ENCODE measurements at regions not wholly inside any gene's neighbourhood (a gene's known extent, or its start where the extent isn't known, plus 50 kb on each side); places are given as distances from the start of the nearest gene placed in this dataset.

- no peak for DNase-seq (ENCODE audit: low read depth)
Measured at GRCh38 chr1:218679988-218680748, 335.0 kb downstream of the TGFB2 start.

DNA sequence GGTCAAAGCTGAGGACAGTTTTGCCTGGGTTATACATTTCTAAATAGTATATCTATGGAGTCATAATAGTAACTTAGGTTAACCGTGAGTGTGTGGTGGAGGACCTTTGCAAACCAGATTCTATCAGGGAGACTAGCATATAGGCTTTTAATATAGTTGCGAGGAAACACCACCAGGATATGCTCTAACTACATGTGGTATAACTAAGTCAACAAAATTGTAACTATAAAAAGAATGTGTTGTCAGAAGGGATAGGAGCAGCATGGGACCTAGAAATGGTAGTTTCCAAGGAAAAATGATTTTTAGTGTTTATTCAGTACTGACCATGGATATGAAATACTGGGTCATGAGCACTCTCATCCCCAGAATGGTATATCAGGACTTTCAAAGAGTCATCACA, 338.1 kb downstream of the TGFB2 start:
- no peak for DNase-seq (ENCODE audit: low read depth)

- DNase-seq (ENCODE audit: low read depth) = no peak
Measured at GRCh38 chr1:218686258-218686657, 341.1 kb downstream of the TGFB2 start.

GRCh38 chr1:218686761-218687160, 341.6 kb downstream of the TGFB2 start:
- no peak for DNase-seq (ENCODE audit: low read depth)

DNA sequence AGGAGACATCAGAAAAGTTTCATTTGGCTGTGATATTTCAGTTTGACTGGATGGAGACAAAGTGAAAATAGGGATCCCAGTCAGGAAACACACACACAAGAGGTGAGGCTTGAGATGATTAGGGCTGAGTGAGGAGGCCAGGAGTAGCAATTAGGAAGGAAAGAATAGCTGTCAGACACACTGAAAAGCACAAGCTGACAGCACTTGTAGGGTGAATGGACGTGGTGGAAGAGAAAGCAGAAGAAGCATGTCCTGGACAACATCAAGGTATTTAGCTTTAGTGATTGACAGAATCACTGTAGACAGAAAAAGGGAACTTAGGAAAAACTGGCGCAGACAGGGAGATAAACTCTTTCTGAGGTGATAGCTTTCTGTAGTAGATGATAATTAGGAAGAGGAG, 347.7 kb downstream of the TGFB2 start:
- DNase-seq (ENCODE audit: low read depth) = no peak

DNA sequence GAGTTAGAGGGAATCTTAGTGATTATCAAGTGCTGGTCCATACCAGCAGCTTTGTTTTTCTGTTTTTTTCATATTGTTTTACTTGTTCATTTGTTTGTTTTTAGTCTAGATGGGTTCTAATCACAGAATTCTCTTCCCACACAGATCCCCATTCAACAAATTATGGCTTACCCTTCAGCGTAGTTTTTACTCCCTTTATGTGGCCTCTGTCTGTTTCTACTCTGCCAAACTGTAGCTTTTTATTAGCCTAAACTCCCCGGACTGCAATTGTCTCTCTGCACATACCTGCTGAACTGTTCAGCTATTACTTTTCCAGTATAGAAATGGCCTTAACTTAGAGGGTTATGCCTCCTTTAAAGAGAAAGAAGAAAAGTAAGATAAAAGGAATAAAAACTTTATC, 348.5 kb downstream of the TGFB2 start:
- no peak for DNase-seq (ENCODE audit: low read depth)

GRCh38 chr1:218694085-218694484, 348.9 kb downstream of the TGFB2 start:
- no peak for DNase-seq (ENCODE audit: low read depth)

GRCh38 chr1:218694636-218695035, 349.5 kb downstream of the TGFB2 start:
- DNase-seq (ENCODE audit: low read depth) = no peak

GRCh38 chr1:218695525-218695924, 350.4 kb downstream of the TGFB2 start:
- no peak for DNase-seq (ENCODE audit: low read depth)

- no peak for DNase-seq (ENCODE audit: low read depth)
Measured at GRCh38 chr1:218698141-218698540, 353.0 kb downstream of the TGFB2 start.

- DNase-seq (ENCODE audit: low read depth) = no peak
Measured at GRCh38 chr1:218699421-218699820, 354.3 kb downstream of the TGFB2 start.

DNA sequence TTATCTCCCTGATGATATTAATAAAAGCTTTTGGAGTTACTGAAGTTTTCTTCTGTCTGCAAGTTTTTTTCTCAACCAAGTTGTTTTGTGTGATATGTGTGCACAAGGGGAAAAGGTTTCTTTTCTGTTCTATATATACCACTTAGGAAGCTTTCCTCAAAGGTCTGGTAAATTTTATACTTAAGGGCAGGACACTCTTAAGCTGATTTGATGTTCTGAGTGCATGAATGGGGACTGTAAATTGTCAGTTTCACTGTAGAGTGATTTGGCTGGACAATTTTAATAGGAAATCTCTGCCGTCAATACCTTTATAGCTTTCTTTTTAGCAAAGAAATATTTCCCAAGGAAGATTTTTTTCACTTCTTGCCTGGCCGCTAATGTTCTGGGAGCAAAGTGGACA, 354.7 kb downstream of the TGFB2 start:
- DNase-seq (ENCODE audit: low read depth) = no peak

DNA sequence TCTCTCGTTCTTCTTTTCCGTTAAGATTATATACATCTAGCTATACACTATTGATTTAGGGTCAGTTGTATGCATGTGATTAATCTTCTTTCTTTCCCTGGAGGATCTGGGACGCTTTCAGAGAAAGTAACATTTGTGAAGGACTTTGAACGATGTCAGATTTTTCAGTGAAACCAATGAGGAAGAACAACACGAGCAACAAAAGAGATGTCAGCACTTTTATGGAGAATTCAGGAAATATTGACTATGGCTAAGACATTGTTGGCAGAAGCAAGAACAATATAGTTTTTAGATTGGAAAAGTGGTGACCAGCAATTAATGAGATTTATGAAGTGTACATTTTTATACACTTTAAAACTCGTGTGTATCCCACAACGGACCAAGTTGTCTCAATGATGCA, 355.5 kb downstream of the TGFB2 start:
- DNase-seq (ENCODE audit: low read depth) = no peak

GRCh38 chr1:218701131-218701530, 356.0 kb downstream of the TGFB2 start:
- DNase-seq (ENCODE audit: low read depth) = no peak

DNA sequence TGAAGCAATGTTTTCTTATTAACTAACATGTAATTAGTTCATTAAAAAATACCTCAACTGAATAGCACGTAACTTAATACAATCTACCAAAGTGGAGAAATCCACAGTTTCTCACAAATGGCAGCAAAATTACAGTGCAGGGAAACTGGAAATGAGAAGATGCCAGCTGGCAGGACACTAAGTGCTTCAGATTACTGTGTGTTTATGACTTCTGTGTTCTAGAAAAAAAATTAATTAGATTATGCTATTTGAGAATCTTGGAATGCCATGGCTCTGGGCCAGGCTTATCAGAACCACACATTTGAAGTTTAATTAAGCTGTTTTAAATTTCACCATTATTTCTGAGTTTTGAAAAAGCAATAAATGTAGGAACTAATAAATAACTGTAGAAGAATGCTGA, 357.6 kb downstream of the TGFB2 start:
- no peak for DNase-seq (ENCODE audit: low read depth)

- no peak for DNase-seq (ENCODE audit: low read depth)
Measured at GRCh38 chr1:218703836-218704235, 358.7 kb downstream of the TGFB2 start.

DNA sequence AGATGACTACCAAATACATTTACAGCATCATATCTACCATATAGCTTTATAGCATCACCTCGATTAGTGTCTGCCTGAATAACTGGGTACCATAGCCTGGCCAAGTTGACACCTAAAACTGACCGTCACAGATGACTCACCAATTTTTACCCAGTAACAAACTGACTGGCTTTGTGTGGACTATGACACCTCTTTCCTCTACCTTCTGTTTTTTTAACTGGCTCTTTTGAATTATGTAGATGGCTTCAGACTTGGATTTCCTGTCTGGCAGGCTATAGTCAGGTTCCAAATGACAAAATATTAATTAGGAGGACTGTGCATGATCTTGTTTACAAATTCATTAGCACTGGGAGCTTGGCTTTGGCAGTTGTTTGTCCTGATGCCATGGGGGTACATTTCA, 360.3 kb downstream of the TGFB2 start:
- no peak for DNase-seq (ENCODE audit: low read depth)

DNA sequence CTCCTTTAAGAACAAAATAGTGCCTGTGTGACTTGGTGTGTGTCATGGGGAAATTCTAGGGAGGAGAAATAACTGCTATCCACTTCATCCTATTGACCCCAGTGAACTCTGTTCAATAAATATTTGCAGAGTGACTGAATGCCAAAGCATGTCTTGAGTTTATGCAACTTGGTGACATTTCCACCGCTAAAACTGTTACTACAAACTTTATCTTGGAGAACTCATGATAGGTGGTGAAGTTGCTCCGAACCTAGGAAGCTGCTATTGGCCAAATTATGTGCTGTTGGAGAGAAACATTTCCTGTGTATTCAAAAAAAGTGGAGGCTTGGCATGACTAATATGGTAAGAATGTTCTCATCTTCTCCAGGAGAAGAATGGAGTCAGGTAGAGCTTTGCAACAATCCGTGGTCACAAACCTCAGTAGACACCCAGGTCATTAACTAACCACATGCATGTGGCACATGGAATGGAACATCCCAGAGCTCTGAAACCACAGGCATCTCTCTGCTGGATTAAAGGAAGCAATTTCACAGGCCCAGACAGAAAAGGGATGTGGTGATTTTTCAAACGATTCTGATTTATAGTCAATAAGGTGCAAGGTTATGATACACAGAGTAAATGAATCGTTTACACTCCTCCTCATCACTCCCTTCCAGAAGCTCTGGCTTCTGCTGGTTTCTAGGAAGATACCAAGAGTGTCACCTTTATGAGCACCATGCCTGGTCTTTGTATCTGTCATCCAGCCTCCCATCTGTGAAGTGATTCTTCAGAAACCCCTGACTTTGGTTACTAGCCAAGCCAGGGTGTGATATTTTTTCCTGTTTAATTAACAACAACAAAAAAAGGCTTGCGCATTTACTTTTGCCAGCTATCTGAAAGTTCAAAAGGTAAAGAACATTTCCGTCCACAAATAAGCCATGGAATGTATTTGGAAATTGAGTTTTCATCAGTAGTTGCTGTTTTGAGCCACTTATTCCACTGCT, 361.1 kb downstream of the TGFB2 start:
- no peak for DNase-seq (ENCODE audit: low read depth)

- no peak for DNase-seq (ENCODE audit: low read depth)
Measured at GRCh38 chr1:218711001-218711400, 365.9 kb downstream of the TGFB2 start.

DNA sequence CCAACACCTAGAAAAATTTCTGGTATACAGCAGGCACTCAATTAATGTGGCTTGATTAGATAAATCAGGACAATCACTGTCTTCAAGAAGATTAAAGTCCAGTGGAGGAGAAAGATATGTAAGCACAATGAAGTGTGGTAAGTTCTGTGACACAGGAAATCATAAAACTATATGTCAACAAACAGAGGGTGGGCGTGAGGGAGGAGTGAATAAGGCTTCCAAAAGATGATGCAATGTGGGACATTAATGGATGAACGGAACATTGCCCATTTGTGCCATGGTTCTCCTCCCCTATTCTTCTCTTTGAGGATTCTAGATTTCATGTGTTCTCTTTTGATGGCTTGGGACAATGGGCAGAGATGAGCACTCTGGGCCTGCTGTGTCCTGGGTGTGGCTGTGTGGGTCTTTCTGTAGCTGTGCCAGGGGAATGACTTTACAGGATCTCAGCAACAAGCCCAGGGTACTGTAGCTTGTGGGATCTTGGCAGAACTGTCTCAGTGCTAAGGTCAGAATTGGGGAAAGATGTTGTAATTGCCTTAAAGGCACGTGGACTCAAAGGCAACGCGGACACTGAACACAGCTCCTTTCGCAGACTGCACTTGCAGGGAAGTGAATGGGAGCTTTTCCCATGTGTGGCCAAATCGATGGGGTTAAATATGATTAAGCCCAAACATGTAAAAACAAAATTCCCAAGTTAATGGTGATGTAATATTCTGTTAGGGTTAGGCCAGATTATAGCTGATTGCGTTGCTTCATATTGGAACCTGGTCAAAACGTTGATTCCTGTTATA, 366.9 kb downstream of the TGFB2 start:
- no peak for DNase-seq (ENCODE audit: low read depth)

GRCh38 chr1:218712677-218713076, 367.5 kb downstream of the TGFB2 start:
- no peak for DNase-seq (ENCODE audit: low read depth)

- no peak for DNase-seq (ENCODE audit: low read depth)
Measured at GRCh38 chr1:218715961-218716669, 371.0 kb downstream of the TGFB2 start.

All from stimulated activated CD8-positive, alpha-beta memory T cell treated with anti-CD3 and anti-CD28 coated beads, Interleukin-12 subunit alpha, Interleukin-12 subunit beta, amount 100 ng/mL, for 1 hour (primary cell).